Neural progenitor cell (in vitro differentiated cells): ENCODE measurements at regions not wholly inside any gene's neighbourhood (a gene's known extent, or its start where the extent isn't known, plus 50 kb on each side); places are given as distances from the start of the nearest gene placed in this dataset.
A peak's percentile ranks its signal among the peaks of the same experiment; 100 is the strongest.

ENCODE experiments used
- DNase-seq: peaks from one replicate; pipeline ENCODE4 v3.0.0-alpha.2; 2016; ENCODE audit warnings: low spot score
- H2AFZ ChIP-seq: fragments of 200-600 bp; sonication (generic); replicated peaks from 2 replicates; pipeline ENCODE4 v1.6.1; 2016; ENCODE audit warnings: antibody characterized with exemption
- H3F3A ChIP-seq: fragments of 200-600 bp; sonication (generic); 2 replicates; pipeline ENCODE4 v1.6.1; 2016; ENCODE audit warnings: antibody characterized with exemption, low read depth
- H3K27ac ChIP-seq: fragments of 200-600 bp; sonication (generic); 2 replicates; pipeline ENCODE4 v1.5.1; 2016; ENCODE audit warnings: mild to moderate bottlenecking
- H3K27me3 ChIP-seq: fragments of 200-600 bp; sonication (generic); 2 replicates; pipeline ENCODE4 v1.6.1; 2016; ENCODE audit warnings: mild to moderate bottlenecking, moderate library complexity
- H3K36me3 ChIP-seq: fragments of 200-600 bp; sonication (generic); 2 replicates; pipeline ENCODE4 v1.5.1; 2016
- H3K4me1 ChIP-seq: fragments of 200-600 bp; sonication (generic); 2 replicates; pipeline ENCODE4 v1.6.1; 2016; ENCODE audit warnings: mixed run types
- H3K4me2 ChIP-seq: fragments of 200-600 bp; sonication (generic); 2 replicates; pipeline ENCODE4 v1.6.1; 2016
- H3K4me3 ChIP-seq: fragments of 200-600 bp; sonication (generic); 2 replicates; pipeline ENCODE4 v1.5.1; 2016
- H3K79me2 ChIP-seq: fragments of 200-600 bp; sonication (generic); 2 replicates; pipeline ENCODE4 v1.6.1; 2016; ENCODE audit warnings: low read depth
- H3K9ac ChIP-seq: fragments of 200-600 bp; sonication (generic); 2 replicates; pipeline ENCODE4 v1.6.1; 2016
- H3K9me3 ChIP-seq: fragments of 200-600 bp; sonication (generic); 2 replicates; pipeline ENCODE4 v1.5.1; 2016; ENCODE audit warnings: low read depth
- H4K20me1 ChIP-seq: fragments of 200-600 bp; sonication (generic); 2 replicates; pipeline ENCODE4 v1.6.1; 2016; ENCODE audit warnings: low read depth
- H3K27ac Mint-ChIP-seq: 3 replicates; pipeline ENCODE4 v1.8.0; 2021; ENCODE audit warnings: mixed read lengths
- H3K27me3 Mint-ChIP-seq: 2 replicates; pipeline ENCODE4 v1.8.0; 2022; ENCODE audit warnings: low read depth, mild to moderate bottlenecking, inconsistent platforms, moderate library complexity, mixed read lengths; ENCODE audit not compliant: insufficient read depth
- H3K36me3 Mint-ChIP-seq: 3 replicates; pipeline ENCODE4 v1.8.0; 2021; ENCODE audit warnings: mixed read lengths
- H3K4me1 Mint-ChIP-seq: 3 replicates; pipeline ENCODE4 v1.8.0; 2021; ENCODE audit warnings: mixed read lengths
- H3K4me3 Mint-ChIP-seq: 3 replicates; pipeline ENCODE4 v1.8.0; 2021; ENCODE audit warnings: mild to moderate bottlenecking, moderate library complexity, mixed read lengths
- H3K9me3 Mint-ChIP-seq: 3 replicates; pipeline ENCODE4 v1.8.0; 2020; ENCODE audit warnings: mixed read lengths
- CTCF ChIP-seq: fragments of 200-600 bp; sonication (generic); IDR thresholded peaks from 2 replicates; pipeline ENCODE4 v1.5.1; 2017; ENCODE audit warnings: antibody characterized with exemption, mild to moderate bottlenecking
- EZH2 ChIP-seq: fragments of 200-600 bp; sonication (generic); IDR thresholded peaks from 2 replicates; pipeline ENCODE4 v1.6.1; 2017; ENCODE audit warnings: antibody characterized with exemption, mild to moderate bottlenecking, moderate library complexity
- EZH2phosphoT487 ChIP-seq: fragments of 200-600 bp; sonication (generic); IDR thresholded peaks from 2 replicates; pipeline ENCODE4 v1.6.1; 2017; ENCODE audit warnings: antibody characterized with exemption

GRCh38 chr12:105864901-105865300 is 273.9 kb downstream of the NUAK1 start:
- Histone ChIP-seq H3K79me2 (no peaks in the 10 kb centered on the region), H3K36me3 (no peaks in the 10 kb centered on the region), H4K20me1 (no peaks in the 10 kb centered on the region), H3K4me3 (no peak overlapping the region), H3K4me2 (no peak overlapping the region), H3K4me1 (peaks cover 6% of the 10 kb centered on the region), H3K9me3 (no peaks in the 10 kb centered on the region), H2AFZ (no peak overlapping the region), H3K27me3 (no peaks in the 10 kb centered on the region), H3K27ac (no peak overlapping the region), H3F3A (no peaks in the 10 kb centered on the region), H3K9ac (no peak overlapping the region)
- Mint-ChIP-seq H3K27me3 (peaks cover 9% of the 10 kb centered on the region), H3K27ac (no peak overlapping the region), H3K4me3 (no peak overlapping the region), H3K36me3 (peaks cover 4% of the 10 kb centered on the region), H3K4me1 (peaks cover 8% of the 10 kb centered on the region), H3K9me3 (peaks cover 18% of the 10 kb centered on the region)
- TF ChIP-seq EZH2 (no peak), EZH2phosphoT487 (no peak), CTCF (no peak)
- no peak for DNase-seq

DNA sequence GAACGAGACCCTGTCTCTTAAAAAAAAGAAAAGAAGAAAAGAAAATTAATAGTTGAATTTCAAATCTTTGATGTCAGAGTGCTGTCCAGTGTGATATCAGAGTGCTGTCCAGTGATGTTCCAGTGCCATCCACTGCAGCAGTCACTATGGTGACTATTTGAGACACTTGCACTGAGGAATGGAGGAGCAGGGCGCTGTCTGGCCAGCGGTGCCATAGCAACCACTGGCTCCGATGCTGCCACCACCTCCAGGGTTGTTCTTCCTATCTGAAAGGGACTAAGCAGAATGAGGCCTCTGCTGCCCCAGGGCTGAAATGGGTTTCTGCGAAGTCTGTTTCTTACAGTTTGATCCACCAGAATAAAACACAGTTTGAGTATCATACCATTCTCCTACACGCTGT is 272.9 kb downstream of the NUAK1 start:
- Mint-ChIP-seq H3K36me3 (peaks cover 4% of the 10 kb centered on the region), H3K27me3 (peaks cover 9% of the 10 kb centered on the region), H3K4me1 (peaks cover 8% of the 10 kb centered on the region), H3K27ac (peak overlapping the region; percentile 93), H3K9me3 (peaks cover 20% of the 10 kb centered on the region), H3K4me3 (no peak overlapping the region)
- Histone ChIP-seq H3F3A (no peaks in the 10 kb centered on the region), H4K20me1 (no peaks in the 10 kb centered on the region), H3K4me1 (peaks cover 6% of the 10 kb centered on the region), H3K27ac (no peak overlapping the region), H3K9ac (no peak overlapping the region), H3K79me2 (no peaks in the 10 kb centered on the region), H3K36me3 (no peaks in the 10 kb centered on the region), H3K4me3 (no peak overlapping the region), H3K9me3 (no peaks in the 10 kb centered on the region), H3K4me2 (no peak overlapping the region), H2AFZ (no peak overlapping the region), H3K27me3 (no peaks in the 10 kb centered on the region)
- peak; percentile 13 for DNase-seq
- TF ChIP-seq EZH2: no peak
- TF ChIP-seq EZH2phosphoT487: no peak
- no peak for TF ChIP-seq CTCF

GRCh38 chr12:105874121-105874520 is 264.6 kb downstream of the NUAK1 start:
- H3K27me3 ChIP-seq: no peaks in the 10 kb centered on the region
- DNase-seq: no peak
- H3K36me3 ChIP-seq: no peaks in the 10 kb centered on the region
- no peak overlapping the region for H2AFZ ChIP-seq
- Mint-ChIP-seq H3K4me3 (no peak overlapping the region), H3K9me3 (peaks cover 13% of the 10 kb centered on the region), H3K27me3 (no peaks in the 10 kb centered on the region), H3K36me3 (peaks cover 8% of the 10 kb centered on the region), H3K27ac (peak overlapping the region; percentile 10), H3K4me1 (peaks cover 34% of the 10 kb centered on the region)
- H3K9ac ChIP-seq: no peak overlapping the region
- TF ChIP-seq EZH2phosphoT487 (no peak), EZH2 (no peak), CTCF (no peak)
- no peak overlapping the region for H3K4me3 ChIP-seq
- H4K20me1 ChIP-seq: no peaks in the 10 kb centered on the region
- H3K9me3 ChIP-seq: no peaks in the 10 kb centered on the region
- no peaks in the 10 kb centered on the region for H3K79me2 ChIP-seq
- H3K27ac ChIP-seq: no peak overlapping the region
- peak overlapping the region; percentile 9 for H3K4me2 ChIP-seq
- H3K4me1 ChIP-seq: peaks cover 21% of the 10 kb centered on the region
- peaks cover 12% of the 10 kb centered on the region for H3F3A ChIP-seq
